Tibial nerve (tissue), 3 donors: ENCODE measurements at regions not wholly inside any gene's neighbourhood (a gene's known extent, or its start where the extent isn't known, plus 50 kb on each side); places are given as distances from the start of the nearest gene placed in this dataset.

Experiments
- CTCF ChIP-seq, 5 experiments: fragments of 200-600 bp in 3 of 5; fragments of 450-650 bp in 2 of 5; sonication (generic) in 3 of 5; IDR thresholded peaks; one replicate each; pipeline ENCODE4 v1.5.1; 2016 to 2019; ENCODE audit warnings: antibody characterized with exemption in 5 of 5, mild to moderate bottlenecking in 3 of 5, moderate library complexity in 2 of 5
- POLR2A ChIP-seq, 2 donors: fragments of 450-650 bp; IDR thresholded peaks; one replicate each; pipeline ENCODE4 v1.6.1; 2017; ENCODE audit warnings: antibody characterized with exemption in 2 of 2, mild to moderate bottlenecking in 2 of 2, moderate library complexity in 2 of 2

- no peak for TF ChIP-seq CTCF (IDR thresholded peaks at IDR 0.05)
- TF ChIP-seq POLR2A (IDR thresholded peaks at IDR 0.05) = no peak
These were observed 129.1 kb upstream of the PTPRT start for GRCh38 chr20:43318755-43319297.
